Activated naive CD8-positive, alpha-beta T cell treated with anti-CD3 and anti-CD28 coated beads, Interleukin-2, amount 50 U/mL, for 24 hours (primary cell): ENCODE measurements at regions not wholly inside any gene's neighbourhood (a gene's known extent, or its start where the extent isn't known, plus 50 kb on each side); places are given as distances from the start of the nearest gene placed in this dataset.

Experiments
- ATAC-seq: fragments of 150-1000 bp; cut with Tn5 transposase; one replicate; pipeline ENCODE4 v1.10.0; 2021
- DNase-seq: peaks from one replicate; pipeline ENCODE4 v3.0.0; 2021
- H3K27ac Mint-ChIP-seq: one replicate; pipeline ENCODE4 v1.8.0; 2021; ENCODE audit warnings: mild to moderate bottlenecking, mixed read lengths
- H3K27me3 Mint-ChIP-seq: one replicate; pipeline ENCODE4 v1.8.0; 2021; ENCODE audit warnings: mixed read lengths
- H3K36me3 Mint-ChIP-seq: one replicate; pipeline ENCODE4 v1.8.0; 2021; ENCODE audit warnings: low read depth, mixed read lengths
- H3K4me1 Mint-ChIP-seq: one replicate; pipeline ENCODE4 v1.8.0; 2021; ENCODE audit warnings: mixed read lengths
- H3K4me3 Mint-ChIP-seq: one replicate; pipeline ENCODE4 v1.8.0; 2021; ENCODE audit warnings: mild to moderate bottlenecking, moderate library complexity, mixed read lengths
- H3K9me3 Mint-ChIP-seq: one replicate; pipeline ENCODE4 v1.8.0; 2021; ENCODE audit warnings: mixed read lengths

DNA sequence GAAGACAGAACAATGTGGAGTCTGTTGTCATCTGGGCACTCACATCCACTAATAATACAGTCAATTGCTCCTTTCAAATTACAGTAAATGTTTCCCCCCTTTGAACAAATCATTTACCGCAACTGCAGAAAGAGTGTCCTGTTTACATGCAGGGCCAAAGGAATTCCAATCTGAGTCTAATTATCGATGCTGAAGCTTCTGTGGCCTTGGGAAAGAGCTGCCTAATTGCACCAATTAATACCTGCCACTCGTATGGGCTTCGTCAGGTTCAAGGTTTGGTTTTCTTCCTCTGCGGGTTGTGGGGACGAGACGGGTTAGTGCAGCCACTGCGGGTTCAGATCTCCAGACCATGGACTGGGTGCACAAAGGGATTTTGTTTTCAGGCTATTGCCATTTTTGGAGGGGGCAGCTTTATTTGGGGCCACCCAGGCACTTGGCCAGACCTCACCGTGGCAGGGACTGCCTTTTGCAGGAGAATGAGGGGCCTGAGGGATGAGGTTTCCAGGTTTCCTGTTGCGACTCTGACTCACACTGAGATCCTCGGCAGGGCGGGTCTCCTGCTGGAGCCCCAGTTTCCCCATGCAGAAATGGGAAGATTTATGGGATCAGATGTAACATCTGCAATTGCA lies 147.6 kb downstream of the MIAT start:
- Mint-ChIP-seq H3K27me3 (no peaks in the 10 kb centered on the region), H3K9me3 (peaks cover 4% of the 10 kb centered on the region), H3K36me3 (peaks cover 8% of the 10 kb centered on the region), H3K27ac (no peak overlapping the region), H3K4me3 (no peak overlapping the region), H3K4me1 (no peaks in the 10 kb centered on the region)
- ATAC-seq (no peak), DNase-seq (no peak)

DNA sequence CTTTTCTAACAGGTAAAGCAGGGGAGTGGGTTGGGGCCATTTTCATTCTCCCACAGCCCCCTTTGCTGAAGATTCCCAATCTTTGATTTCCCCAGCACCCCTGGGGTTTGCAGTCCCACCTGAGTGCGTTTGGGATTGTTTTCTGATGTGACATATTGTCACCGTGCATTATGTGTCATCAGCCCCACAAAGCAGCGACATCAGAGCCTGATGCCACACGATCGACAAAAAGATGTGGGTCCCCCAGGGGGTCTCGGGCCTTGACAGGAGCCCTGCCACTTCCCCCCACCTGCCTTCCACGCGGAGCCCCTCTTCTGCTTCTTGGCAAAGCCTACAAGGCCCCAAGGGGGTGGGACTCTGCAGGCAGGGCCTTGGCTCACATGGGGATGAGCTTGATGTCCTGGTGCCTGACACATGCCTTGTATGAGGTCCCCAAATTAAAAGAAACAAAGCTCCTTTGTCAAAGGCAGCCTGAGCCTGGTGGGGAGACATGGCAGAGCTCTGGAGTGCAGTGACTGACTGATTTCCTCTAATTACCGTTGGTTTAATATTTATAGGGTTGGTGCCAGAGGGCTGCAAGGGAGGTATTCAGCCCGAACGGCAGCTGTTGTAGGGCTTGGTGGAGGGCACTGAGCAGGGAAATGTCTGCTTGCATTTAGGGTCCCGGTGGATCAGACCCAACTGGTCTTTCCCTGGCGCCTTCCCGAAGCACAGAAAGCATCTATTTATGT lies 149.2 kb downstream of the MIAT start:
- DNase-seq (no peak), ATAC-seq (no peak)
- Mint-ChIP-seq H3K4me1 (no peaks in the 10 kb centered on the region), H3K27me3 (no peaks in the 10 kb centered on the region), H3K4me3 (no peak overlapping the region), H3K27ac (no peak overlapping the region), H3K36me3 (peaks cover 4% of the 10 kb centered on the region), H3K9me3 (peaks cover 4% of the 10 kb centered on the region)

- peaks cover 10% of the 10 kb centered on the region for H3K36me3 Mint-ChIP-seq
- H3K27me3 Mint-ChIP-seq = no peaks in the 10 kb centered on the region
These were observed 154.2 kb downstream of the MIAT start for GRCh38 chr22:26811647-26811992.

DNA sequence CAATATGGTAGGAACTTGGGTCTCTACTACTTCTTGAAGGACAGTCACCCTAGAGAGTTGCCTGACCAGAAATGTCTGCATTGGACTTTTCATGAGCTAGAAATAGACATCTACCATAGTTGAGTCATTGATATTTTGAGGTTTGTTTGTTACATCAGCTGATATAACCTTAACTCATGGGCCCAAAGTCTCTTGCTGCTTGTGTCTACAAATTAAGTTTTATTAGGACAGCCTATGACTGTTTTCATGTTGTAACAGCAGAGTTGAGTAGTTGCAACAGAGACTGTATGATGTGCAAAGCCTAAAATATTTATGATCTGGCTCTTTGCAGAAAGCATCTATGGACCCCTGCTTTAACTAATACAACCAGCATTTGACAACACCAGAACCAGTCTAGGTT lies 155.3 kb downstream of the MIAT start:
- no peak overlapping the region for H3K27ac Mint-ChIP-seq
- H3K27me3 Mint-ChIP-seq = no peaks in the 10 kb centered on the region
- H3K36me3 Mint-ChIP-seq = peaks cover 9% of the 10 kb centered on the region
- H3K9me3 Mint-ChIP-seq = peaks cover 9% of the 10 kb centered on the region
- no peak overlapping the region for H3K4me3 Mint-ChIP-seq
- no peaks in the 10 kb centered on the region for H3K4me1 Mint-ChIP-seq
- no peak for DNase-seq
- ATAC-seq = no peak

More at GRCh38 chr22:26811647-26811992, 154.2 kb downstream of the MIAT start:
- Mint-ChIP-seq H3K9me3 (peaks cover 4% of the 10 kb centered on the region), H3K27ac (no peak overlapping the region), H3K4me1 (no peaks in the 10 kb centered on the region), H3K4me3 (peak overlapping the region; percentile 11)
- ATAC-seq (no peak), DNase-seq (no peak)

DNA sequence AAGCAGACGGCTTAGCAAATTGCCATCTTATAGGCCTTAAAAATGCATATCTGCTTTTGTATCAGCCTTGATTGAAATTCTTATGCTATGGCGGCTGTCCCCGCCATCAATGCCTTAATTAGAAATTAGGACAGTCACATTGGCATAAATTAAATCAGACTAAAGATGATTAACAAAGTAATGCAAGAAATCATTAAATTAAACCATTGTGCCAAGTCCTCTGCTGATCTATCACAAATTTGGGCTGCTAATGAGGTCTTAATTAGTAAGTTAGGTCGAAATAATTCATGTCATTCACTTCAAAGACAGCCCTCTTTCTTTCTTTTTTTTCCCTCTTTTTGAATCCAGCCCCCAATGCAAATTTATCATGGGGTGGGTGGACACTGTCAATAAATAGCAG lies 159.3 kb downstream of the MIAT start:
- Mint-ChIP-seq H3K9me3 (peaks cover 11% of the 10 kb centered on the region), H3K4me3 (no peak overlapping the region), H3K4me1 (no peaks in the 10 kb centered on the region), H3K27me3 (no peaks in the 10 kb centered on the region), H3K36me3 (peaks cover 14% of the 10 kb centered on the region), H3K27ac (no peak overlapping the region)
- DNase-seq (no peak), ATAC-seq (no peak)

- Mint-ChIP-seq H3K4me3 (no peak overlapping the region), H3K27me3 (no peaks in the 10 kb centered on the region), H3K27ac (no peak overlapping the region), H3K36me3 (peaks cover 13% of the 10 kb centered on the region), H3K4me1 (no peaks in the 10 kb centered on the region), H3K9me3 (peaks cover 11% of the 10 kb centered on the region)
- no peak for DNase-seq
- no peak for ATAC-seq
These were observed 160.5 kb downstream of the MIAT start for GRCh38 chr22:26817926-26818325.

DNA sequence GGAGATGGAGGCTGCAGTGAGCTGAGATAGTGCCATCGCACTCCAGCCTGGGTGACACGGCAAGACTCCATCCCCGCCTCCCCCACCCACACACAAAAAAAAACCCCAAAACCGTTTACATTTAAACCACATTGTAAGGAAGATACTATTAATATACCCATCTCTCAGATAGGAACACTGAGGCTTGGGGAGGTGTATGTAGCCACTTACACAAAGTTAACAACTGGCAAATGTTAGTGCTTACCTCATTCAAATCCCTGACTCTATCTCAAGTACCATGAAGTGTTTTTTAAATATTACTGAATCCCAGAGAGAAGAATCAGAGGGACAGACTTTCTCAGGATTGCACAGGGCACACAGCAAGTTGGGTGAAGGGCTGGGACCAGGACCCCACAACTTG lies 164.5 kb downstream of the MIAT start:
- peaks cover 9% of the 10 kb centered on the region for H3K36me3 Mint-ChIP-seq
- no peaks in the 10 kb centered on the region for H3K27me3 Mint-ChIP-seq
- DNase-seq = no peak
- no peak overlapping the region for H3K4me3 Mint-ChIP-seq
- H3K27ac Mint-ChIP-seq = no peak overlapping the region
- H3K9me3 Mint-ChIP-seq = peaks cover 11% of the 10 kb centered on the region
- no peaks in the 10 kb centered on the region for H3K4me1 Mint-ChIP-seq
- ATAC-seq = no peak

DNA sequence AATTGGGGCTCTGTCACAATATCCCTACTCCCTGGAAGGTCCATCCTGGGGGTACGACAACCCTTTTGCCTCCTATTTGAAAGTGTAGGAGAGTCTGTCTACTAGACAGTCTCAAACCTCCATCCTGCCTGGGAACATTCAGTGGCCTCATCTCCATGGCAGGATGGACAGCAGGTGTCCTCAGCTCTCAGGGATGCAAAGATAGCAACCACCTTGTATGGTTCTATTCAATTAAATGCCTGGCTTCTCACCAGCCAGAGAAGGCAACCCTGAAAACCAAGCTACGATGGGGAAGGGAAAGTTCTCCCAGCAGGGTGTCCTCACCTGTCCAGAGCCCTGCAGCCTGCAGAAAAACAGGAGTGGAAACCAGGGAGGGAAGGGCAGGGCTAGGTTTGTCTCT lies 164.9 kb downstream of the MIAT start:
- peaks cover 7% of the 10 kb centered on the region for H3K36me3 Mint-ChIP-seq

GRCh38 chr22:26823966-26824365 lies 166.6 kb downstream of the MIAT start:
- Mint-ChIP-seq H3K36me3 (no peaks in the 10 kb centered on the region), H3K9me3 (no peaks in the 10 kb centered on the region), H3K4me1 (no peaks in the 10 kb centered on the region), H3K27ac (no peak overlapping the region), H3K4me3 (no peak overlapping the region), H3K27me3 (no peaks in the 10 kb centered on the region)
- ATAC-seq (no peak), DNase-seq (no peak)

More for the DNA sequence above, 164.9 kb downstream of the MIAT start:
- Mint-ChIP-seq H3K4me1 (no peaks in the 10 kb centered on the region), H3K9me3 (peaks cover 6% of the 10 kb centered on the region), H3K4me3 (no peak overlapping the region), H3K27me3 (no peaks in the 10 kb centered on the region), H3K27ac (no peak overlapping the region)
- ATAC-seq (no peak), DNase-seq (no peak)

DNA sequence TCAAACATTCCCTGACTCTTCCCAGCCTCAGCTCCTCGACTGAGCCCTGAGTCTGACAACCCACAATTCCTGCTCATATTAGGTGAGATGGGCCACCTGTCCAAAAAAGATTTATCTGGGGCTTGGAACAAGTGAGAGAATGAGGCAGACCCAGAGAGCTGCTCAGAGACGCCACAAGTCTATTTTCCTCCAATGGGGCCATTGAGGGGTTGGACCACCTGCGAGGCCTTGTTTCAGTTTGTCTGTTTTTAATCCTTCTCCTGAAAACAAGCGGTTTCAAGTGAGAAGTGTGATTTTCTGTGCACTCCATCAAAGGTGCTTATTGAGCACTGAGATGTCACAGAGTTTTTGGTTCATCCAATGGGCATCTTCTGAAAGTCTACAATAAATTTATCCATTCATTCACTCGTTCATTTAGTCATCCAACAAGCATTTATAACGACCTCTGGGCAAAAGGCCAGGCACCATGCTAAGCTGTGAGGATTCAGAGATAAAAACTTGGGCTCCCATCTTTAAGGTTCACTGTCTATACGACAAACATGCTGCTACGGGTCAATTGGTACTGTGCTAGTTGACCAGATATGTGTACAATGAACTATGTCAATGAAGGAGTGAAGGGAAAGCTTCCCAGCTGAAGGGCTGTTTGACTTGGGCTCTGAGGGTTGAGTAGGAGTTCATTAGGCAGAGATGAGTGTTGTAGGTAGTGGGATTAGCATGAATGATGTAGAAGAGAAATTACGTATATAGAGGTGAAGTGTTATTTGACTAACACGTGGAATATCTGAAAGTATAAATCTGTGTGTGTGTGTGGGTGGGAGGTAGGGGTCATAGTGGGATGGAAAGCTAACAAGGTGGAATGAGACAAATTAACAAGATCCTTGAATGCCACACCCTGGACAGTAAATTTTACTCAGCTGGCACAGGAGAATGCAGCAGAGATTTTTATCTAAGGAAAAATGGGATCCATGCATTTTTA lies 168.9 kb downstream of the MIAT start:
- Mint-ChIP-seq H3K9me3 (no peaks in the 10 kb centered on the region), H3K36me3 (no peaks in the 10 kb centered on the region), H3K27me3 (no peaks in the 10 kb centered on the region), H3K4me3 (no peak overlapping the region), H3K4me1 (no peaks in the 10 kb centered on the region), H3K27ac (no peak overlapping the region)
- ATAC-seq (no peak), DNase-seq (no peak)

DNA sequence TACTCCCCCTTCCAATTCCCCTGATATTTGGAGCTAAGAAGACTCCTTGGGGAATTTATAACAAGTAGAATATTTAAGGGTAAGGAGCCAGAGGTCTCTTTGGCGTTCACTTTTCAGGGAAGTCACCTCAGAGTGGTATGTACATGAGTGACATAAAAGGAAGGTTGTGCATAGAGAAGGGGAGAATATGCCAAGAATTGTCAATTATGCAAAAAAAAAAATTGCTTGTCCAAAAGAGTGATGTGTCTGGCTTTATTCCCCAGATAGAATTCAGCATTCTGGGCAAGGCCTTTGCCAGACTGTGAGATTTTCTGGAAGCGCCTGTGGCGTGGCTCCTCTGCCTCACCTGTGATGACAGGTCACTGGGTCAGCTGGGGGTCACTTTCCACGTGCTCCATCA lies 170.2 kb downstream of the MIAT start:
- Mint-ChIP-seq H3K4me3 (no peak overlapping the region), H3K4me1 (no peaks in the 10 kb centered on the region), H3K9me3 (no peaks in the 10 kb centered on the region), H3K27ac (no peak overlapping the region), H3K36me3 (no peaks in the 10 kb centered on the region), H3K27me3 (no peaks in the 10 kb centered on the region)
- ATAC-seq = no peak
- DNase-seq = no peak

- Mint-ChIP-seq H3K9me3 (no peaks in the 10 kb centered on the region), H3K27me3 (no peaks in the 10 kb centered on the region), H3K4me1 (no peaks in the 10 kb centered on the region), H3K36me3 (no peaks in the 10 kb centered on the region), H3K4me3 (no peak overlapping the region), H3K27ac (no peak overlapping the region)
- ATAC-seq (no peak), DNase-seq (no peak)
These were observed 170.9 kb downstream of the MIAT start for GRCh38 chr22:26828311-26828710.

DNA sequence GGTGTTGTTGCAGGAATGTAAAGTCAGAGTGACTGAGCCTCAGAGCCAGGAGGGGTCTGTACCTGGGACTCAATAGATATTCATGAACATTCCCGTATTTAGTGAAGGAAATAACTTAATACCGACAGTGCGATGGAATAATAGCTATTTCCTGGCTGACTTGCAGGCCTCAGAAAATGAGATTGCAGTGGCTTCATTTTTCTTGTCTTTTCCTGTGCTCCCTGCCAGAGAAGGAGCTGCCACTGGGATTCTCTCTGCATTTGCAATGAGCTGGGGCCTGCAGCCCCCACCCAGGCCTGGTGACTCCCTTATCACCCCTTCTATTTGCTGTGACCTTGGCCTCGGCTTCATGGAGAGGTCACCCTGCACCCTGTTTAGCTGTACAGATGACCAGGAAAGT lies 173.4 kb downstream of the MIAT start:
- Mint-ChIP-seq H3K36me3 (no peaks in the 10 kb centered on the region), H3K4me3 (no peak overlapping the region), H3K27me3 (no peaks in the 10 kb centered on the region), H3K27ac (no peak overlapping the region), H3K4me1 (no peaks in the 10 kb centered on the region), H3K9me3 (no peaks in the 10 kb centered on the region)
- DNase-seq = no peak
- ATAC-seq = no peak

DNA sequence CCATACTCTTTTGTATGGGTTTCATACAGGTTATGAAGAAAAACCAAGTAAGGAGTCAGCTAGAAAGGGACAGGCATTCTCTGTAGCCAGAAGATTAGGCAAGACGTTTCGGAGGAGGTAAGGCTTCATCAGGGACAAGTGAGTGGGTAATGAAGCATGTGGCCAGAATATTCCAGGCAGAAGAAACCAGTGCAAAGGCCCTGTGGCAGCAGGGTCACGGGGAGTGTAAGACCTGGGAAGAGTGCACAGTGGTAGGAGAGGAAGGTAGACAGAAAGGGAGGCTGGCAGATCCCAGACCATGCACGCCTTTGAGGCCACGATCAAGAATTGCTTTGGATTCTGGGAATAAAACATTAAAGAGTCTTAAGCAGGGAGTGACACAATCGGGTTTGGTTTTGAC lies 177.6 kb downstream of the MIAT start:
- Mint-ChIP-seq H3K4me3 (no peak overlapping the region), H3K27me3 (no peaks in the 10 kb centered on the region), H3K36me3 (no peaks in the 10 kb centered on the region), H3K27ac (no peak overlapping the region), H3K4me1 (no peaks in the 10 kb centered on the region), H3K9me3 (no peaks in the 10 kb centered on the region)
- DNase-seq (no peak), ATAC-seq (no peak)
